HEK293 (cell line): ENCODE measurements at regions not wholly inside any gene's neighbourhood (a gene's known extent, or its start where the extent isn't known, plus 50 kb on each side); places are given as distances from the start of the nearest gene placed in this dataset.

Experiments used
- CTCF ChIP-seq: fragments of 450-650 bp; formaldehyde crosslinking; IDR thresholded peaks from 2 replicates; pipeline ENCODE4 v1.5.1; 2016; ENCODE audit warnings: missing biosample characterization, missing genetic modification characterization
- FEZF1 ChIP-seq: fragments of 450-650 bp; formaldehyde crosslinking; IDR thresholded peaks from 2 replicates; pipeline ENCODE4 v1.5.1; 2016; ENCODE audit warnings: missing biosample characterization, missing genetic modification characterization
- ZNF776 ChIP-seq: fragments of 450-650 bp; formaldehyde crosslinking; IDR thresholded peaks from 2 replicates; pipeline ENCODE4 v1.5.0; 2017; ENCODE audit warnings: missing biosample characterization, missing genetic modification characterization, borderline replicate concordance

DNA sequence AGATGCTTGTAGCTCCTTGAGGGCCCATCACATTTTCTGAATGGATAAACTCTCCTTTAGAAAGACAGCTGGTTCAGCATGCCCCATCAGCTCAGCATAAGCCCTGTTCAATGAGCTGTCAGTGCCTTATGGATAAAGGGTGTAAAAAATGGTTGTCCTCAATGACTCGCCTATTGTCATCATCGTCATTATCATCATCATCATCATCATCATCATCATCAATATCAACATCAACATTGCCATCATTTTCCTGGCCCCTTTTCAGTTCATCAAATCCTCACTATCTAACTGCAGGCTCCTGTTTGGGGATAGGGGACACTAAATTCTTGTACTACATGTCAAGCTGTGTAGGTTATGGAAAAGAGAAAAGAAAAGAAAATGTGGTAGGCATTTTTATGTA lies 310.7 kb upstream of the MTNR1B start:
- no peak for TF ChIP-seq FEZF1 (tag by site-specific recombination)
- TF ChIP-seq CTCF (tag by site-specific recombination), result no peak
- TF ChIP-seq ZNF776 (tag by site-specific recombination), result no peak
